Tibial nerve (tissue), 4 donors: ENCODE measurements at regions not wholly inside any gene's neighbourhood (a gene's known extent, or its start where the extent isn't known, plus 50 kb on each side); places are given as distances from the start of the nearest gene placed in this dataset.
"Not testable (repeated sequence)": the region's sequence is repeated elsewhere in the genome, so short reads cannot be mapped to it uniquely, and the experiment has no call there.

ENCODE experiments used
- DNase-seq, 2 donors: peaks; one replicate each; pipeline ENCODE4 v3.0.0-alpha.2; 2019; ENCODE audit warnings: low spot score in 2 of 2
- H3K27ac ChIP-seq, 4 donors: fragments of 200-600 bp; sonication (generic) in 3 of 4; one replicate each; pipeline ENCODE4 v1.5.1; 2017 to 2019; ENCODE audit warnings: mild to moderate bottlenecking in 1 of 4
- H3K27me3 ChIP-seq, 2 donors: fragments of 200-600 bp; sonication (generic) in 1 of 2; one replicate each; pipeline versions ENCODE4 v1.5.1 to v1.6.0; 2017 to 2019
- H3K36me3 ChIP-seq, 3 donors: fragments of 200-600 bp; sonication (generic); one replicate each; pipeline ENCODE4 v1.5.1; 2018 to 2019
- H3K4me1 ChIP-seq, 4 donors: fragments of 200-600 bp; sonication (generic) in 3 of 4; one replicate each; pipeline ENCODE4 v1.5.1; 2017 to 2019
- H3K4me3 ChIP-seq, 4 donors: fragments of 200-600 bp; sonication (generic) in 3 of 4; one replicate each; pipeline ENCODE4 v1.5.1; 2017 to 2019; ENCODE audit warnings: mild to moderate bottlenecking in 1 of 4, moderate library complexity in 1 of 4
- H3K9me3 ChIP-seq, 4 donors: fragments of 200-600 bp; sonication (generic) in 3 of 4; one replicate each; pipeline ENCODE4 v1.5.1; 2017 to 2019
- EP300 ChIP-seq, 2 donors: sonication (generic); formaldehyde crosslinking; IDR thresholded peaks; one replicate each; pipeline ENCODE4 v1.6.1; 2017; ENCODE audit warnings: antibody characterized with exemption in 2 of 2, mild to moderate bottlenecking in 1 of 2
- POLR2A ChIP-seq, 2 donors: fragments of 450-650 bp; IDR thresholded peaks; one replicate each; pipeline ENCODE4 v1.6.1; 2017; ENCODE audit warnings: antibody characterized with exemption in 2 of 2, mild to moderate bottlenecking in 2 of 2, moderate library complexity in 2 of 2
- WGBS, 2 donors: methylation state at CpG; one replicate each; pipeline ENCODE4 v1.1.5; 2018; 5-methylcytosine and 5-hydroxymethylcytosine counted together
- TF ChIP-seq, protein P1 (sequence below), 5 experiments: fragments of 200-600 bp in 3 of 5; fragments of 450-650 bp in 2 of 5; sonication (generic) in 3 of 5; IDR thresholded peaks; one replicate each; pipeline ENCODE4 v1.5.1; 2016 to 2019; ENCODE audit warnings: antibody characterized with exemption in 5 of 5, mild to moderate bottlenecking in 3 of 5, moderate library complexity in 2 of 5

DNA sequence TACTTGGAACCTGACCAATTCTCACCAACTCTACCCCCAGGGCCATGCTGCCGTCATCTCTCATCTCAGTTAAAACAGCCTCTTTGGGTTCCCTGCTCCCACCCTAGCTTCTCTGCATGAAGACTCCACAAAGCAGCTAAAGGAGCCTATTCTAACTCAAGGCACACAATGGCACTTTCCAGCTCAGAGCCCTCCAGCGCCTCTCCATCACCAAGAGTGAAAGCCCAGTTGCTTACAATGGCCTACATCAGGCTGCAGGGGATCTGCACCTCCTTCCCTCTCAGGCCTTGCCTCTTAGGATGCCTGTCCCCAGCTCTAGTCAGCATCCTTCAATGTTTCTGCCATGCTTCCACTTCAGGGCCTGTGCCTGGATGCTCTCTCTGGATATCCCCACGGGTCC, 83.7 kb upstream of the GNAZ start:
- DNase-seq = no peak
- Histone ChIP-seq H3K4me3 (no peak overlapping the region), H3K4me1 (no peaks in the 10 kb centered on the region), H3K27ac (no peak overlapping the region), H3K27me3 (no peaks in the 10 kb centered on the region), H3K36me3 (no peaks in the 10 kb centered on the region), H3K9me3 (no peaks in the 10 kb centered on the region)
- TF ChIP-seq, protein P1, sequence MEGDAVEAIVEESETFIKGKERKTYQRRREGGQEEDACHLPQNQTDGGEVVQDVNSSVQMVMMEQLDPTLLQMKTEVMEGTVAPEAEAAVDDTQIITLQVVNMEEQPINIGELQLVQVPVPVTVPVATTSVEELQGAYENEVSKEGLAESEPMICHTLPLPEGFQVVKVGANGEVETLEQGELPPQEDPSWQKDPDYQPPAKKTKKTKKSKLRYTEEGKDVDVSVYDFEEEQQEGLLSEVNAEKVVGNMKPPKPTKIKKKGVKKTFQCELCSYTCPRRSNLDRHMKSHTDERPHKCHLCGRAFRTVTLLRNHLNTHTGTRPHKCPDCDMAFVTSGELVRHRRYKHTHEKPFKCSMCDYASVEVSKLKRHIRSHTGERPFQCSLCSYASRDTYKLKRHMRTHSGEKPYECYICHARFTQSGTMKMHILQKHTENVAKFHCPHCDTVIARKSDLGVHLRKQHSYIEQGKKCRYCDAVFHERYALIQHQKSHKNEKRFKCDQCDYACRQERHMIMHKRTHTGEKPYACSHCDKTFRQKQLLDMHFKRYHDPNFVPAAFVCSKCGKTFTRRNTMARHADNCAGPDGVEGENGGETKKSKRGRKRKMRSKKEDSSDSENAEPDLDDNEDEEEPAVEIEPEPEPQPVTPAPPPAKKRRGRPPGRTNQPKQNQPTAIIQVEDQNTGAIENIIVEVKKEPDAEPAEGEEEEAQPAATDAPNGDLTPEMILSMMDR (IDR thresholded peaks at IDR 0.05) = no peak
- TF ChIP-seq POLR2A (IDR thresholded peaks at IDR 0.05) (no peak), EP300 (IDR thresholded peaks at IDR 0.05) (no peak)
- WGBS, 2 donors = 83 to 91% methylated on average over 3 of the region's 3 CpGs

- DNase-seq = no peak
- H3K4me3 ChIP-seq = no peak overlapping the region
- no peak overlapping the region for H3K27ac ChIP-seq
- H3K9me3 ChIP-seq = no peaks in the 10 kb centered on the region
- TF ChIP-seq, protein P1 (IDR thresholded peaks at IDR 0.05) = no peak
- no peak for TF ChIP-seq POLR2A (IDR thresholded peaks at IDR 0.05)
- TF ChIP-seq EP300 (IDR thresholded peaks at IDR 0.05) = no peak
- no peaks in the 10 kb centered on the region for H3K27me3 ChIP-seq
- H3K4me1 ChIP-seq = no peaks in the 10 kb centered on the region
- no peaks in the 10 kb centered on the region for H3K36me3 ChIP-seq
- WGBS, 2 donors = 64 to 70% methylated on average over 3 of the region's 3 CpGs
Observed at GRCh38 chr22:22988150-22988549, 82.2 kb upstream of the GNAZ start.

DNA sequence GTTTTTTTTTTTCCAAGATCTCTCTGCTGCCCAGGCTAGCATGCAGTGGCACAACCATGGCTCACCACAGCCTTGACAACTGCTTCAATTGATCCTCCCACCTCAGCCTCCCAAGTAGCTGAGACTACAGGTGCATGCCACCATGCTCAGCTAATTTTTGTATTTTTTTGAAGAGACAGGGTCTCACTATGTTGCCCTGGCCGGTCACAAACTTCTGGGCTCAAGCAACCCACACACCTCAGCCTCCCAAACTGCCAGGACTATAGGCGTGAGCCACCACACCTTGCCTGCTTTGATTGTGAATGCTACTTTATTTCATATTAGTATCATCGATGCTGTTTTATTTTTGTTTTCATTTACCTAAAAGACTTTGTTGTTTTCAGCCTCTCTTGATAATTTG, 81.5 kb upstream of the GNAZ start:
- no peaks in the 10 kb centered on the region for H3K27me3 ChIP-seq
- no peak for TF ChIP-seq EP300 (IDR thresholded peaks at IDR 0.05)
- no peak for TF ChIP-seq POLR2A (IDR thresholded peaks at IDR 0.05)
- TF ChIP-seq, protein P1 (IDR thresholded peaks at IDR 0.05) = no peak
- 84 to 85% methylated on average over 3 of the region's 3 CpGs for WGBS, 2 donors
- DNase-seq = no peak
- H3K27ac ChIP-seq = no peak overlapping the region
- no peak overlapping the region for H3K4me3 ChIP-seq
- H3K4me1 ChIP-seq = no peaks in the 10 kb centered on the region
- no peaks in the 10 kb centered on the region for H3K36me3 ChIP-seq
- H3K9me3 ChIP-seq = no peaks in the 10 kb centered on the region

DNA sequence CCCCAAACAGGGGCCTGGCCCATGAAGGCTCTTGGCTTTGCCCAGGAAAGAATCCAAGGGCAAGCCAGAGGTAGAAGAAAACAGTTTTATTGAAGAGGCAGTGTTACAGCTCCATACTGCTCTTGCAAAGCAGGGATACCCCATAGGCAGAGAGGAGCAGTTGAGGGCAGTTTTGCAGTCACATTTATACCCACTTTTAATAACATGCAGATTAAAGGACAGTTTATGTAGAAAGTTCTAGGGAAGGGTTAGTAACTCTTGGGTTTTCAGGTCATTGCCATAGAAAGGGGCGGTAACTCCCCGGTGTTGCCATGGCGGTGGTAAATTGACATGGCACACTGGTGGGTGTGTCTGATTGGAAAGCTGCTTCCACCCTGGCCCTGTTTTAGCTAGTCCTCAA, 80.5 kb upstream of the GNAZ start:
- DNase-seq = no peak
- Histone ChIP-seq H3K27me3 (no peaks in the 10 kb centered on the region), H3K27ac (no peak overlapping the region), H3K36me3 (no peaks in the 10 kb centered on the region), H3K4me1 (no peaks in the 10 kb centered on the region), H3K4me3 (no peak overlapping the region), H3K9me3 (no peaks in the 10 kb centered on the region)
- TF ChIP-seq EP300 (IDR thresholded peaks at IDR 0.05) = no peak
- TF ChIP-seq POLR2A (IDR thresholded peaks at IDR 0.05) = no peak
- TF ChIP-seq, protein P1 (IDR thresholded peaks at IDR 0.05) = no peak
- 90 to 100% methylated on average over 1 to 3 of the region's 3 CpGs for WGBS, 2 donors

- not testable (repeated sequence) for H3K4me1 ChIP-seq, H3K27ac ChIP-seq, H3K4me3 ChIP-seq, H3K9me3 ChIP-seq, H3K36me3 ChIP-seq, DNase-seq, H3K27me3 ChIP-seq
- 66 to 69% methylated on average over 7 of the region's 7 CpGs for WGBS, 2 donors
Observed at GRCh38 chr22:22990711-22991505, 79.4 kb upstream of the GNAZ start.
